ENCODE measurements at regions not wholly inside any gene's neighbourhood (a gene's known extent, or its start where the extent isn't known, plus 50 kb on each side); places are given as distances from the start of the nearest gene placed in this dataset.

DNA sequence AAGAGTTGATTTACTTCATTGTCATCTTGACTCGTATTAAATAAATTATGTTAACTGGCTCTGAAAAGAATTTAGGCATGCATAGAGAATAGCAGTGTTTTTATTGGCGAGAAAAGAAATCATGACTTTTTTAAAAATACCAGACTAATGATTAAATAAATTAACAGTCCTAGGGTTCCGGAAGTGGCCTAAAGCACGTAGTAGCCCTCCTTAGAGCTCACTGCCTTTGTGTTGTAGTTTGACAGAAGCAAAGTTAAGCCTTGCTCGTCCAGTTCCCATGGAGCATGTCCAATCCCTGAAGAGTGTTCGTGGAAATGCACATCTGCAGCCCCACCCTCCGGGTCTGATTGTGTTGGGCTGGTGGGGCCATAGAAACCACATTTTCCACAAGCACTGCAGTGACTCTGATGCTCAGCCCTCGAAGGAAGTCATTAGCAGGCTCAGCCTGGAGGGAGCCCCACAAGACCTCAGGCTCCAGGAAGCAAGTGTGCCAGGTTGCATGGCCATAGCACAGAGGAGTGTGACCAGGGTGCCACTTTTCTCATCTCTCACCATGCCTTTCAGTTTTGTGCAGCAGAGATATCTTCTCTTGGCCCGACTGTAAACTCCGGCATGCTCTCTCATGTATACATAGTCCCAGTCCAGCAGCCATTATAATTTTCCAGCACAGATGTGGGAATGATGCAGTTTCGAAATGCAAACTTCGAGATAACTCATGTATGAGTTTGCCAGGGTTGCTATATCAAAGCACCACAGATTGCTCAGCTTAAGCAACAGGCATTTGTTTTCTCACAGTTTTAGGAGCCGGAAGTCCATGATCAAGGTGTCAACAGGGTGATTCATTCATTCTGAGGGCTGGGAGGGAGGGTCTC, 188.6 kb upstream of the SH3BP4 start:
- TF ChIP-seq, protein P1, sequence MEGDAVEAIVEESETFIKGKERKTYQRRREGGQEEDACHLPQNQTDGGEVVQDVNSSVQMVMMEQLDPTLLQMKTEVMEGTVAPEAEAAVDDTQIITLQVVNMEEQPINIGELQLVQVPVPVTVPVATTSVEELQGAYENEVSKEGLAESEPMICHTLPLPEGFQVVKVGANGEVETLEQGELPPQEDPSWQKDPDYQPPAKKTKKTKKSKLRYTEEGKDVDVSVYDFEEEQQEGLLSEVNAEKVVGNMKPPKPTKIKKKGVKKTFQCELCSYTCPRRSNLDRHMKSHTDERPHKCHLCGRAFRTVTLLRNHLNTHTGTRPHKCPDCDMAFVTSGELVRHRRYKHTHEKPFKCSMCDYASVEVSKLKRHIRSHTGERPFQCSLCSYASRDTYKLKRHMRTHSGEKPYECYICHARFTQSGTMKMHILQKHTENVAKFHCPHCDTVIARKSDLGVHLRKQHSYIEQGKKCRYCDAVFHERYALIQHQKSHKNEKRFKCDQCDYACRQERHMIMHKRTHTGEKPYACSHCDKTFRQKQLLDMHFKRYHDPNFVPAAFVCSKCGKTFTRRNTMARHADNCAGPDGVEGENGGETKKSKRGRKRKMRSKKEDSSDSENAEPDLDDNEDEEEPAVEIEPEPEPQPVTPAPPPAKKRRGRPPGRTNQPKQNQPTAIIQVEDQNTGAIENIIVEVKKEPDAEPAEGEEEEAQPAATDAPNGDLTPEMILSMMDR (IDR thresholded peaks at IDR 0.05): no peak
- no peaks in the 10 kb centered on the region for H3K9me3 ChIP-seq
- intact Hi-C loops (cut with DNase I): no loop called here
- no peaks in the 10 kb centered on the region for H3K27me3 ChIP-seq
- no peaks in the 10 kb centered on the region for H3K4me1 ChIP-seq
- DNase-seq: no peak
- no peak overlapping the region for H3K27ac ChIP-seq
- no peak overlapping the region for H3K4me3 ChIP-seq
- H3K36me3 ChIP-seq: no peaks in the 10 kb centered on the region
- no peak overlapping the region for H3K9ac ChIP-seq (ENCODE audit: low read depth in 2 of 2, low read length in 2 of 2)

DNA sequence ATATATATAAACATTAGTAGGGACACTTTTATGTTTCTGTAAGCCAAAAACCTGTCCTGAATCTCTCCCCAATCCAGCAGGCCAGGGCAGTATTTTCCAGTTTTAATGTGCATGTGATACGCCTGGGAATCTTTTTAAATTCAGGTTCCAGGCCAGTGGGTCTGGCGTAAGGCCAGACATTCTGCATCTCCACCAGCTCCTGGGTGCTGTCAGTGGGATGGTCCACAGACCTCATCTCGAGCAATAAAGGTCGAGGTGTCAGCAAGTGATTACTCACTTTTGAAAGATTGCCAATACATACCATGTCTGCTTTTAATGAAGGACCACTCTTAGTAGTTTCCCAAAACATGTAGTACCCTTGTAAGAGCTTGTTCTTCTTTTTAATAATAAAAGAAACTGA, 189.9 kb upstream of the SH3BP4 start:
- no peaks in the 10 kb centered on the region for H3K9me3 ChIP-seq
- no peak for DNase-seq
- H3K27ac ChIP-seq: no peak overlapping the region
- no peak overlapping the region for H3K9ac ChIP-seq (ENCODE audit: low read depth in 2 of 2, low read length in 2 of 2)
- no peaks in the 10 kb centered on the region for H3K27me3 ChIP-seq
- no peak overlapping the region for H3K4me3 ChIP-seq
- TF ChIP-seq, protein P1 (IDR thresholded peaks at IDR 0.05): no peak
- no peaks in the 10 kb centered on the region for H3K36me3 ChIP-seq
- H3K4me1 ChIP-seq: no peaks in the 10 kb centered on the region
- intact Hi-C loops (cut with DNase I): no loop called here

DNA sequence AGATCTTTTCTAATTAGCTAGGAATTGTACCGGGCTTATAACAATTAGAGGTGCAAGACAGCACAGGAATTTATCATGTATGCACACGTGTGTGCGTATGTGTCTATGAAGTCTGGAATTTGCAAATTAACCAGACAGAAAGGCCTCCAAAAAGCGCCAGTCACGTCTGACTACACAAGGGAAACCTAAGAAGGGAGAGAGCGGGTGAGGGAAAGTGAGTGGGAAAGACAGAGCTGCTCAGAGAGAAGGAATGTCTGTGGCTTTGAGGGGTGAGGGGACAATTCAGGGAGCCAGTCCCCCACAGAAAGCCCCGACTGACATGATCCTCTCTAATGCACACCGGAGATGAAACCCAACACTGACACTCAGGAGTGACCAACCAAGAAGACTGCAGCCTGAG, 197.7 kb upstream of the SH3BP4 start:
- TF ChIP-seq, protein P1 (IDR thresholded peaks at IDR 0.05): no peak
- Histone ChIP-seq H3K27ac (no peak overlapping the region), H3K36me3 (no peaks in the 10 kb centered on the region), H3K27me3 (no peaks in the 10 kb centered on the region), H3K9ac (ENCODE audit: low read depth in 2 of 2, low read length in 2 of 2) (no peak overlapping the region), H3K4me1 (no peaks in the 10 kb centered on the region), H3K9me3 (no peaks in the 10 kb centered on the region), H3K4me3 (no peak overlapping the region)
- intact Hi-C loops (cut with DNase I): no loop called here
- DNase-seq: no peak

DNA sequence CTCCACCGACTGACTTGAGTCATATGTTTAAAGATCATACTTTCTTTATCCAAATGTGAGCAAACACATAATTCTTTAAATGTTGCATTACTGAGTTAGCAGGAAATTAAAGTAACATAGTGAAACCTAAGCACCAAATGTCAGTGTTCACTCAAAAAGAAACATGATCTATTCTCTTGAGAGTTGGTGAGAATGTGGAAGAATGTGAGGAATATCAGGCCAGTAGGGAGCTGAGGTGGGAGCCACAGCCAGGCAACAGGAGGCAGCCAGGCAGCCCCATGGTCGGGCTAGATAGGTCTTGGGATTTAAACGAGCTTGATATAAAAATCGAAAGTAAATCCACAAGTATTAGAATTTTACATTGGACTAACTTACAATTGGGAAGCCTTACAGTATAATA, 198.1 kb upstream of the SH3BP4 start:
- Histone ChIP-seq H3K27me3 (no peaks in the 10 kb centered on the region), H3K9me3 (no peaks in the 10 kb centered on the region), H3K9ac (ENCODE audit: low read depth in 2 of 2, low read length in 2 of 2) (no peak overlapping the region), H3K4me1 (no peaks in the 10 kb centered on the region), H3K36me3 (no peaks in the 10 kb centered on the region), H3K4me3 (no peak overlapping the region), H3K27ac (no peak overlapping the region)
- intact Hi-C loops (cut with DNase I): no loop called here
- no peak for DNase-seq
- TF ChIP-seq, protein P1 (IDR thresholded peaks at IDR 0.05): no peak

DNA sequence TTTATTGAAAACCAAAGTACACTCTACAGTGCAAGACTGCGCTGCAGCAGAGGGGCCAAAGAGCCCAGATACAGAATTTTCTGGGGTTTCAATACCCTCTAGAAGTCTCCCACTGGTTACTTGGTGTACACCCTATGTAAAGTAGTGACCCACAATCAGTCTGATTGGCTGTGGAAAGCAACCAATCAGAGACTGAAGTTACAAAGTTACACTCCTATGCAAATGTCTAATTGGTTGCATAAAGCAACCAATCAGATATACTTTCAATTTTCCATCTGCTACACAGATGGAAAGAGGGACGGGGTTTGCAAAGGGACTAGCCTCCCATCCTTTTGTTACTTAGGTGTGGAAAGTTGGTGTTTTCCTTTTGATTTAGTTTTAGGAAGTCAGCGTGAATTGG, 198.9 kb upstream of the SH3BP4 start:
- TF ChIP-seq, protein P1 (IDR thresholded peaks at IDR 0.05): no peak
- Histone ChIP-seq H3K27ac (no peak overlapping the region), H3K36me3 (no peaks in the 10 kb centered on the region), H3K27me3 (no peaks in the 10 kb centered on the region), H3K9me3 (no peaks in the 10 kb centered on the region), H3K4me3 (no peak overlapping the region), H3K9ac (ENCODE audit: low read depth in 2 of 2, low read length in 2 of 2) (no peak overlapping the region), H3K4me1 (no peaks in the 10 kb centered on the region)
- DNase-seq: no peak
- intact Hi-C loops (cut with DNase I): no loop called here
